ENCODE measurements at regions not wholly inside any gene's neighbourhood (a gene's known extent, or its start where the extent isn't known, plus 50 kb on each side); places are given as distances from the start of the nearest gene placed in this dataset.
"Not testable (repeated sequence)": the region's sequence is repeated elsewhere in the genome, so short reads cannot be mapped to it uniquely, and the experiment has no call there.

DNA sequence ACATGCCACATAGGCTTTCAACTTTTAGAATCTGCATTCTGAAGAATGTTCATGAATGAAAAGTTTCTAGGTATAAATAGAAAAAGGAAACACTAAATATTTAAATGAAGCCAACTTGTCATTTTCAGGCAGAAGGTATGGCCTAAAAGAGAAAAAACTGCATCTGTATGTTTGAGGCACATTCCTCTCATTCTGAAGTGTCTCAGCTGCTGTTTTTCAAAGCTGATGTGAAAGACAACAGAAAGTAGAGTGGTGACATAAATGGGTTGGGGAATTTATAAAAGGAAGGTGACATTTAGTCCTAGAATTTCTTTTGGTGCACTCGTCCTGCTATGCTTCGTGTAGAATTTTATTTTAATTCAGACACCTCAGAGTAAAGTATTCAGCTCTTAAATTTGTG lies 539.6 kb upstream of the SLITRK5 start:
- Histone ChIP-seq H3K4me3 (ENCODE audit: low read length) (no peak overlapping the region), H3K4me1 (ENCODE audit: control insufficient read depth, insufficient read depth, low read length) (no peaks in the 10 kb centered on the region), H3K36me3 (ENCODE audit: control insufficient read depth, insufficient read depth, low read length) (no peaks in the 10 kb centered on the region), H3K27ac (ENCODE audit: low read length) (no peak overlapping the region), H3K9me3 (ENCODE audit: control insufficient read depth, low read depth, low read length) (no peaks in the 10 kb centered on the region), H3K27me3 (ENCODE audit: control insufficient read depth, insufficient read depth, low read length) (no peaks in the 10 kb centered on the region)
- 72% methylated on average over 2 of the region's 2 CpGs for WGBS (ENCODE audit: insufficient coverage, low lambda C conversion rate)
- DNase-seq = no peak

DNA sequence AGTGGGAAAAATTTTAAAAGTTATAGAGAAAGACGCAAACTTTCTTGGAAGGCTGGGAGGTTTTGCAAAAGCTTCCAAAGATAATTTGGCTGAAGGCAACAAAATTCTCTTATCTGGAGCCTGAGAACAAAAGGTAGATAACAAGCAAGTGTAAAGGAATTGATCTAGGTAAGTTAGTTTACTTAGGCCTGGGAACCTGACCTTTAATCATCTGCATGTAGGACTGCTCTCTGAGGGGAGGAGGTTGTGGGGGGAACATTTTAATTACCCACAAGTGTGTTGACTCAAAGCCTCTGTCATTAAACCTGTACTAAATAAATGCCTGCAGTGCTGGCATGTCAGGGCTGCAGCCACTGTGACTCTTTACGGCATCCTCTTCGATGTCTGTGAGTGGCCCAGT lies 532.3 kb upstream of the SLITRK5 start:
- DNase-seq = no peak
- Histone ChIP-seq H3K4me3 (ENCODE audit: low read length) (no peak overlapping the region), H3K4me1 (ENCODE audit: control insufficient read depth, insufficient read depth, low read length) (no peaks in the 10 kb centered on the region), H3K27ac (ENCODE audit: low read length) (no peak overlapping the region), H3K9me3 (ENCODE audit: control insufficient read depth, low read depth, low read length) (no peaks in the 10 kb centered on the region), H3K27me3 (ENCODE audit: control insufficient read depth, insufficient read depth, low read length) (no peaks in the 10 kb centered on the region), H3K36me3 (ENCODE audit: control insufficient read depth, insufficient read depth, low read length) (no peaks in the 10 kb centered on the region)
- WGBS (ENCODE audit: insufficient coverage, low lambda C conversion rate) = no CpG with 5 or more reads among the region's 3 CpGs

DNA sequence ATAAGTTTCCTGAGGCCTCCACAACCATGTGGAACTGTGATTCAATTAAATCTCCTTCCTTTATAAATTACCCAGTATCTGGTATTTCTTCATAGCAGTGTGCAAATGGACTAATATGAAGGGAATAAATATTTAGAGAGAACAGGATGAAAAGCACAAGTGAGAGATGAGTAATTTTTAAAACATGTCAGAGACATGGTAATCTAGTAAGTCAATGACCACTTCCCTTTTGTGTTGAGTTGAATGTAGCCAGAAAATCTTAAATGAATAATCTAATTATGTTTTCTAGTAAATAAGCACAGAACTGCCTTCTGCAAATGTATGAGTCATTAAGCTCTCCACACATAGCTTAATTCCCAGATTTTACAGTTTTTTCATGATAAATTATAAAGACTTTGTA lies 524.1 kb upstream of the SLITRK5 start:
- H3K4me3 ChIP-seq (ENCODE audit: low read length) = no peak overlapping the region
- H3K27me3 ChIP-seq (ENCODE audit: control insufficient read depth, insufficient read depth, low read length) = no peaks in the 10 kb centered on the region
- no peaks in the 10 kb centered on the region for H3K36me3 ChIP-seq (ENCODE audit: control insufficient read depth, insufficient read depth, low read length)
- H3K27ac ChIP-seq (ENCODE audit: low read length) = no peak overlapping the region
- peaks cover 2% of the 10 kb centered on the region for H3K9me3 ChIP-seq (ENCODE audit: control insufficient read depth, low read depth, low read length)
- DNase-seq = no peak
- no peaks in the 10 kb centered on the region for H3K4me1 ChIP-seq (ENCODE audit: control insufficient read depth, insufficient read depth, low read length)

DNA sequence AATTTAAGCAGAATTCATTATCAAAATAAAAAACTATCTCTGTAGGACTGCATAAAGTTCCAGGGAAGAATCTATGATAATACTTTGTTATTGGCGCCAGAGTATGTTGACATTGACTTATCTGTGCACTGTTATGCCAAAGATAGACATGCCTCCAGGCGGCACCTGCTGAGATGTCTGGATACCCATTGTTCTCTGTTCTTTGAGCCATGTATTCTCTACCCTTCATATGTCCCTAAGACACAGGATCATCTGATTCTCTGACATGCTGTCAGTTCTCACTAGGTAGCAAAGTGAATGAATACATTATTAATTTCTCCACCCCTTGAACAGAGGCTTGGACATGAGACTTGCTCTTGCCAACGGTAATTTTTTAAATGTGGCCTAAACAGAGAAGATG lies 517.8 kb upstream of the SLITRK5 start:
- Histone ChIP-seq H3K4me3 (ENCODE audit: low read length) (no peak overlapping the region), H3K9me3 (ENCODE audit: control insufficient read depth, low read depth, low read length) (peaks cover 2% of the 10 kb centered on the region), H3K36me3 (ENCODE audit: control insufficient read depth, insufficient read depth, low read length) (no peaks in the 10 kb centered on the region), H3K27ac (ENCODE audit: low read length) (no peak overlapping the region), H3K4me1 (ENCODE audit: control insufficient read depth, insufficient read depth, low read length) (no peaks in the 10 kb centered on the region), H3K27me3 (ENCODE audit: control insufficient read depth, insufficient read depth, low read length) (no peaks in the 10 kb centered on the region)
- WGBS (ENCODE audit: insufficient coverage, low lambda C conversion rate) = 100% methylated on average over 1 of the region's 3 CpGs
- DNase-seq = no peak

DNA sequence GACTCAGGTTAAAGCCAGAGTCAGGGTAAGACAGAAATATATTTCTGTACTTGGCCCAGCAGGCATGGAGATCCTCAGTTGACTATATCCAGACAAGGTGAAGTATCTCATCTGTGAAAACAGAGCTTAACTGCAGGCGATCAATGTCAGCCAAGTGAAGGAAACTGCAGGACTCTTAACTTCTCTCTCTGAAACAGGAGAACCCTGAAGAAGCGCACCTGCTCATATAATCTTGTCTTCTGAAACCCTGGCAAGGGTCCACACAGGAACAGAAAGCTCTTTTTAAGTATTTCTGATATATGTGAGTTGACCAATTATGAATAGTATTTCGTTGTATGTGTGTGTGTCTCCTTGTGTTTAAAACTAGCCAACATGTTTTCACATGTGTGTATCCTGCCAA lies 504.8 kb upstream of the SLITRK5 start:
- Histone ChIP-seq H3K36me3 (ENCODE audit: control insufficient read depth, insufficient read depth, low read length) (no peaks in the 10 kb centered on the region), H3K27ac (ENCODE audit: low read length) (no peak overlapping the region), H3K27me3 (ENCODE audit: control insufficient read depth, insufficient read depth, low read length) (no peaks in the 10 kb centered on the region), H3K4me3 (ENCODE audit: low read length) (no peak overlapping the region), H3K4me1 (ENCODE audit: control insufficient read depth, insufficient read depth, low read length) (no peaks in the 10 kb centered on the region), H3K9me3 (ENCODE audit: control insufficient read depth, low read depth, low read length) (peaks cover 5% of the 10 kb centered on the region)
- no peak for DNase-seq
- no CpG with 5 or more reads among the region's 3 CpGs for WGBS (ENCODE audit: insufficient coverage, low lambda C conversion rate)

- no peaks in the 10 kb centered on the region for H3K36me3 ChIP-seq (ENCODE audit: control insufficient read depth, insufficient read depth, low read length)
- 100% methylated on average over 2 of the region's 5 CpGs for WGBS (ENCODE audit: insufficient coverage, low lambda C conversion rate)
These were observed 502.8 kb upstream of the SLITRK5 start for GRCh38 chr13:87168390-87168789.

DNA sequence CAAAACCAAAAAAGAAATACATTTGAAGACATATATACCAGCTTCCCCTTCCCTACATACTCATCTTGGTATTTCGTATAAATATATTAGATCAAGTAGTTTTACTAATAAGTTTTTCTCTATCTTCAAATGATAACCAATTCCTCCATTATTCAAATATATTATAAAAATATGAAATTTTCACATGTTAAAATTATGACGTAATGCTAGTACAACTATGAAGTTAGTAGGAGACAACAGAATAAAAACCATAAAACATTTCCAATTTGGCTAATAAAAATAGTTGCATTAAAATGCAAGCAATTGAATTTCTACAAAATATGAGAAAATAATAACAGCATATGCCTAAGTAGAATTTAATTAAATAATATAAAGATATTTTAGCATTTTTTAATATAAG lies 501.8 kb upstream of the SLITRK5 start:
- Histone ChIP-seq H3K27me3 (ENCODE audit: control insufficient read depth, insufficient read depth, low read length) (no peaks in the 10 kb centered on the region), H3K9me3 (ENCODE audit: control insufficient read depth, low read depth, low read length) (peaks cover 5% of the 10 kb centered on the region), H3K36me3 (ENCODE audit: control insufficient read depth, insufficient read depth, low read length) (no peaks in the 10 kb centered on the region), H3K4me1 (ENCODE audit: control insufficient read depth, insufficient read depth, low read length) (no peaks in the 10 kb centered on the region), H3K4me3 (ENCODE audit: low read length) (no peak overlapping the region), H3K27ac (ENCODE audit: low read length) (no peak overlapping the region)
- WGBS (ENCODE audit: insufficient coverage, low lambda C conversion rate) = 100% methylated on average over 2 of the region's 2 CpGs
- no peak for DNase-seq

More at GRCh38 chr13:87168390-87168789, 502.8 kb upstream of the SLITRK5 start:
- Histone ChIP-seq H3K9me3 (ENCODE audit: control insufficient read depth, low read depth, low read length) (peaks cover 5% of the 10 kb centered on the region), H3K4me1 (ENCODE audit: control insufficient read depth, insufficient read depth, low read length) (no peaks in the 10 kb centered on the region), H3K4me3 (ENCODE audit: low read length) (no peak overlapping the region), H3K27me3 (ENCODE audit: control insufficient read depth, insufficient read depth, low read length) (no peaks in the 10 kb centered on the region), H3K27ac (ENCODE audit: low read length) (no peak overlapping the region)
- DNase-seq = no peak

- Histone ChIP-seq H3K4me3 (ENCODE audit: low read length) (no peak overlapping the region), H3K4me1 (ENCODE audit: control insufficient read depth, insufficient read depth, low read length) (no peaks in the 10 kb centered on the region), H3K9me3 (ENCODE audit: control insufficient read depth, low read depth, low read length) (peaks cover 5% of the 10 kb centered on the region), H3K36me3 (ENCODE audit: control insufficient read depth, insufficient read depth, low read length) (no peaks in the 10 kb centered on the region), H3K27ac (ENCODE audit: low read length) (no peak overlapping the region), H3K27me3 (ENCODE audit: control insufficient read depth, insufficient read depth, low read length) (no peaks in the 10 kb centered on the region)
- no peak for DNase-seq
- no CpG with 5 or more reads among the region's 7 CpGs for WGBS (ENCODE audit: insufficient coverage, low lambda C conversion rate)
These were observed 498.9 kb upstream of the SLITRK5 start for GRCh38 chr13:87172166-87172835.

- DNase-seq; H3K27me3 ChIP-seq (ENCODE audit: control insufficient read depth, insufficient read depth, low read length); H3K27ac ChIP-seq (ENCODE audit: low read length); H3K4me3 ChIP-seq (ENCODE audit: low read length); H3K4me1 ChIP-seq (ENCODE audit: control insufficient read depth, insufficient read depth, low read length); H3K36me3 ChIP-seq (ENCODE audit: control insufficient read depth, insufficient read depth, low read length); H3K9me3 ChIP-seq (ENCODE audit: control insufficient read depth, low read depth, low read length): not testable (repeated sequence)
- WGBS (ENCODE audit: insufficient coverage, low lambda C conversion rate) = no CpG with 5 or more reads among the region's 6 CpGs
These were observed 486.0 kb upstream of the SLITRK5 start for GRCh38 chr13:87185138-87185537.

- not testable (repeated sequence) for H3K9me3 ChIP-seq (ENCODE audit: control insufficient read depth, low read depth, low read length); H3K27me3 ChIP-seq (ENCODE audit: control insufficient read depth, insufficient read depth, low read length); H3K27ac ChIP-seq (ENCODE audit: low read length); H3K4me3 ChIP-seq (ENCODE audit: low read length); DNase-seq; H3K36me3 ChIP-seq (ENCODE audit: control insufficient read depth, insufficient read depth, low read length); H3K4me1 ChIP-seq (ENCODE audit: control insufficient read depth, insufficient read depth, low read length)
- 80% methylated on average over 1 of the region's 4 CpGs for WGBS (ENCODE audit: insufficient coverage, low lambda C conversion rate)
These were observed 484.5 kb upstream of the SLITRK5 start for GRCh38 chr13:87186647-87187046.

GRCh38 chr13:87191485-87191884 lies 479.7 kb upstream of the SLITRK5 start:
- H3K36me3 ChIP-seq (ENCODE audit: control insufficient read depth, insufficient read depth, low read length) = not testable (repeated sequence)

More at GRCh38 chr13:87191485-87191884, 479.7 kb upstream of the SLITRK5 start:
- H3K4me3 ChIP-seq (ENCODE audit: low read length); DNase-seq; H3K27me3 ChIP-seq (ENCODE audit: control insufficient read depth, insufficient read depth, low read length); H3K9me3 ChIP-seq (ENCODE audit: control insufficient read depth, low read depth, low read length); H3K27ac ChIP-seq (ENCODE audit: low read length); H3K4me1 ChIP-seq (ENCODE audit: control insufficient read depth, insufficient read depth, low read length): not testable (repeated sequence)
- 100% methylated on average over 2 of the region's 8 CpGs for WGBS (ENCODE audit: insufficient coverage, low lambda C conversion rate)
